GM10266 (cell line): ENCODE measurements at regions not wholly inside any gene's neighbourhood (a gene's known extent, or its start where the extent isn't known, plus 50 kb on each side); places are given as distances from the start of the nearest gene placed in this dataset.

Source experiments
- DNase-seq: peaks from one replicate; pipeline ENCODE4 v3.0.0; 2012; ENCODE audit errors: extremely low spot score
- TF ChIP-seq, protein P1 (sequence below): IDR thresholded peaks from 2 replicates; pipeline ENCODE4 v1.5.1; 2012; ENCODE audit warnings: mild to moderate bottlenecking, low read depth; ENCODE audit not compliant: control insufficient read depth, insufficient read depth; ENCODE audit errors: missing control alignments

GRCh38 chr2:240284503-240285259 lies 144.2 kb upstream of the OTOS start:
- DNase-seq: no peak
- TF ChIP-seq, protein P1, sequence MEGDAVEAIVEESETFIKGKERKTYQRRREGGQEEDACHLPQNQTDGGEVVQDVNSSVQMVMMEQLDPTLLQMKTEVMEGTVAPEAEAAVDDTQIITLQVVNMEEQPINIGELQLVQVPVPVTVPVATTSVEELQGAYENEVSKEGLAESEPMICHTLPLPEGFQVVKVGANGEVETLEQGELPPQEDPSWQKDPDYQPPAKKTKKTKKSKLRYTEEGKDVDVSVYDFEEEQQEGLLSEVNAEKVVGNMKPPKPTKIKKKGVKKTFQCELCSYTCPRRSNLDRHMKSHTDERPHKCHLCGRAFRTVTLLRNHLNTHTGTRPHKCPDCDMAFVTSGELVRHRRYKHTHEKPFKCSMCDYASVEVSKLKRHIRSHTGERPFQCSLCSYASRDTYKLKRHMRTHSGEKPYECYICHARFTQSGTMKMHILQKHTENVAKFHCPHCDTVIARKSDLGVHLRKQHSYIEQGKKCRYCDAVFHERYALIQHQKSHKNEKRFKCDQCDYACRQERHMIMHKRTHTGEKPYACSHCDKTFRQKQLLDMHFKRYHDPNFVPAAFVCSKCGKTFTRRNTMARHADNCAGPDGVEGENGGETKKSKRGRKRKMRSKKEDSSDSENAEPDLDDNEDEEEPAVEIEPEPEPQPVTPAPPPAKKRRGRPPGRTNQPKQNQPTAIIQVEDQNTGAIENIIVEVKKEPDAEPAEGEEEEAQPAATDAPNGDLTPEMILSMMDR: no peak

DNA sequence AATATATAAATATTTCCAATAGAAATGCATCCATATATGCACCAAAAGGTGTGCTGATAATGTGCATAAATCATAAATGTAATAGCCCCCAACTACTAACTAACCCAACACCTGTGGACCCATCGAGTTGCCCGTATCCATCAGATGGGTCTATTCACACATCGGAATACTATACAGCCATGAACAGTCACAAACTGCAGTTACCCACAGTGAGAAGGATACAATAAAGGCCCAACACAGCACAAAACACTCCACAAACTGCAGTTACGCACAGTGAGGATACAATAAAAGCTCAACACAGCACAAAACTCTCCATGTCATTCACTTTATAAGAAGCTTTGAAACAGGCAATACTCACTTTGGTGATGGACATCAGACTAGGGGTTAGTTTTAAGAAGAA lies 145.3 kb upstream of the OTOS start:
- TF ChIP-seq, protein P1: no peak
- no peak for DNase-seq

DNA sequence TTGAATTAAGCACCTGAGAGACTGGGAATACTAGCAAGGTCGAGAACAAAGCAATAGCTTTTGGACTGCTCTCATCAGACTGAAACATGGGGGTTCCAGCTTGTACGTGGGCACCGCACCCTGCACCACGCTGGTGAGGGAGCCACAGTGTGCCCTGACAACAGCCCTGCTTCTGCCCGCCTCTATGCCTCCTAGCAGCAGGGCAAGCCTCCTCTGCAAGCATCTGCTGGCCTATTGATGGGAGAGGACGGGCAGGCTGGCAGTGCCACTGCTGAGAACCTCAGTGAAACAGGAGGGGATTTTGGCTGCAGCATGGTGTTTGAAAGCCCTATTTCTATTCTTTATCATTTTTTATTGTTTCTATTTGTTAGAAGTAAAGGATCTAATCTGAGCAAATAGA lies 146.1 kb upstream of the OTOS start:
- TF ChIP-seq, protein P1: no peak
- DNase-seq: no peak

DNA sequence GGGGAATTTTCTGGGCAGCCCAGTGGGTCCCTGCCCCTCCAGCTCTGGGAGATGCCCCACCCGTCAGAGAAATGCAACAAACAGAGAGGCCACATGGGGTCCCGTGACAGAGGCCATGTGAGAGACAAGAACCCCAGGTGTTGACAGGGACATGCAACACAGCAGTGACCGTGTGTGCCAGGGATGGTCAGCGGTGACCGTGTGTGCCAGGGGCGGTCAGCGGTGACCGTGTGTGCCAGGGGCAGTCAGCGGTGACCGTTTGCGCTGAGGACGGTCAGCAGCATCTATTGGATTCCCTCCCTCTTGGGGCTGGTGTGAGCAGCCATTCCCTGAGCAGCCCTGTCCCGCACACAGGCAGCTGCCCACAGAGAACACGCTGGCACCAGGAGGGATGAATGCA lies 146.6 kb upstream of the OTOS start:
- TF ChIP-seq, protein P1: no peak
- no peak for DNase-seq

DNA sequence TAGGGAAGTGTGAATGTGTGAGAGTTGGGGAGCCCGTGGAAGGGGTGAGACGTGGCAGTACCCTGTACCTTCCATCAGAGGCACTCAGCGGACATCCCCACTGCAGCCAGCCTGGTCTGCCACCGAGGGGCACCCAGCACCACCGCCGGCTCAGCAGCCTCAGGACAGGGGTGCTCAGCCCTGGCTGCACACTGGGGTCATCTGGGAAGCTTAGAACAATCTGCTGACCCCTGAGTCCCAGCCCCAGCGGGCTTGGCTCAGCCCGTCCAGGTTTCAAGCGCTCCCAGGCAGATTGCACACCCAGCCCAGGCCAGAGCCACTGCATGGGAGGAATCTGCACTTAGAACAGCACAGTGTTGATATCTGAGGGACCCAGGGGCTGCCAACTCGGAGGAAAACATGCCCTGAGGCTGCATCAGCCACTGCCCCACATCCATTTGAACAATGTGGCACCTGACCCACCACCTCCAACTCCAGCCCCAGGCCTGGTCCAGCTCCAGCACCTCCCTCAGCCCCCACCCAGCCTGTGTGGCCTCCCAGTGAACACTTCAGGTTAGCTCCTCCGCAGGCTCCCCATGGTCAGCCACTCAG lies 147.1 kb upstream of the OTOS start:
- TF ChIP-seq, protein P1: no peak
- DNase-seq: no peak

DNA sequence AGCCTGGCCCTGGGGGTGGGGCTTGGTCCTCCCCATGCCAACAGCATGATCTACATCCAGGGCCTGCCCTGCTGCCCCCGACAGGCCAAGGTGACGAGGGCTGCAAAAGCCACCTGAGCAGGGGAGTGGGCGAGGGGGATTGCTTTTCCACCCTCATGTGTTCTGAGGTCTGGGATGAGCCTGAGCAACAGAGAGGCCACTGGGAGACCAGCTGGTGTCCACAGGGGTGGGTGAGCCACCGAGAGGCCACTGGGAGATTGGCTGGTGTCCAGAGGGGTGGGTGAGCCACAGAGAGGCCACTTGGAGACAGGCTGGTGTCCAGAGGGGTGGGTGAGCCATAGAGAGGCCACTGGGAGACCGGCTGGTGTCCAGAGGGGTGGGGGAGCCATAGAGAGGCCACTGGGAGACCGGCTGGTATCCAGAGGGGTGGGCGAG lies 147.4 kb upstream of the GPC1 start:
- TF ChIP-seq, protein P1: no peak
- no peak for DNase-seq
